Inferior parietal cortex (tissue), 1 donor: ENCODE measurements at regions not wholly inside any gene's neighbourhood (a gene's known extent, or its start where the extent isn't known, plus 50 kb on each side); places are given as distances from the start of the nearest gene placed in this dataset.

Source experiments
- DNase-seq: peaks from one replicate; pipeline ENCODE4 v3.0.0-alpha.2; 2016; ENCODE audit errors: extremely low spot score

DNA sequence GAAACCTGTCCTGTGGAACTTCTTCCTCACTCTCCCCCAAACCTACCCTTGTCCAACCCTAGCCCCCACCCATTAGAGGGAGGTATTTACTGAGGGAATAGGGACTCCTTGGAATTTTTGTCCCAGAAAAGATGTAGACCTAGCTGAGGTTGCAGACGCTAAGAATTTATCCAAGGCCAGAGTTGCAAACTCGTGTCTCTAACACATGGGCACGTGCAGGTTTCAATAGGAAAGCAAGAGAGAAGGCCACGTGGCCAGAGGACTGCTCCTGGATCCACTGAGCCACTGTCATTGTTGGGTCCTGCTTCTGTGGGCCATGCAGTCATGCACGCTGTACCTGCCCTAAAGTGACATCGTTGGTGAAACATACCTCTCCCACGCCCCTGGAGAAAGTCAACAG lies 243.4 kb upstream of the KCNG1 start:
- DNase-seq, result no peak

- no peak for DNase-seq
These were observed 242.5 kb upstream of the KCNG1 start for GRCh38 chr20:51265361-51265760.

DNA sequence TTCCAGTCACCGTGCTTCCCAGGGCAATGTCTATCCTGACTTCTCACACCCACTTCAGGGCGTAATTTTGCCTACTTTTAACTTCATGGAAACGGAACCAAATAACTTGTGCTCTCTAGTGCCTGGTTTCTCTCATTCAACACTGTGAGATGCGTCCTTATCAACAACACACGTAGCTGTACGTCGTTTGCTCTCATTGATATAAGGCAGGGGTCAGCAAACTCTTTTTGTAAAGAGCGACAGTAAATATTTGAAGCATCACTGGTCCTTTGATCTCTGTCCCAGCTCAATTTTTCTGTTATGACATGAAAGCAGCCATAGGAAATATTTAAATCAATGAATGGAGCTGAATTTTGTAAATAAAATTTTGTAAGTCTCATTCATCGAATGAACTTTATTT lies 239.3 kb upstream of the KCNG1 start:
- no peak for DNase-seq

DNA sequence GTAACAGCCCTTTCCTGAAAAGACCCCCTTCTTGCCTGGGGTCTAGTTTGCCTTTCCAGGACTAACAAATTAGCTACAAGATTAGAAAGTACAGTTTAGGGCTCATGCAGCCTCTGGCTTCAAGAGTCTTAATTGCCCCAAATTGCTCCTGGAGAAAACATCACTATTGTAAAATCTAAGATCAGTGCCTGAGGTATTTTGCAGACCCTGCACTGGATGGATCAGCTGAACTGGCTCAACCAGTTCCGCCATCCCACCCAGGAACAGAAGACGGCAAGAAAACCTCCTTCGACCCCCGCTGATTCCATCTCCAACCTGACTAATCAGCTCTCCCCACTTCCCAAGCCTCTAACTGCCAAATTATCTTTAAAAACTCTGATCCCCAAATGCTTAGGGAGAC lies 236.5 kb upstream of the KCNG1 start:
- no peak for DNase-seq

- DNase-seq, result no peak
These were observed 235.8 kb upstream of the KCNG1 start for GRCh38 chr20:51258582-51259165.

GRCh38 chr20:51255417-51255816 lies 232.5 kb upstream of the KCNG1 start:
- no peak for DNase-seq

DNA sequence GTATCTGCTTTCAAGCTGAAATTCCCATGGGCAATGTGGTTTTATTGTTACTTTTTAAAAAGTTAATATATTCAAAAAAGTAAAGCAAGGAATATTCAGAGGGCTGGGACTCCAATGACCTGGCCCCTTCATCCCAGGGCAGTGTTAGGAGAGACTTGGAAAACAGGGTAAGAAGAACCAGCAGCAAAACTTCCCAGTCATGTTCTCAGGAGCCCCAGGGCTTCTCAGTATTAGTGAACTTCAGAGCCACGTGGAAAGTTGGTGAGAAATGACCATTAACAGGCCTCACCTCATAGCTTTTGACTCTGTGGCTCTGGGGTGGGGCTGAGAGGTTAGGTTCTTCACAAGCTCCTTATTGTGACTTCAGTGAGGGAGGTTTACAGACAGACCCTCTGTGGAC lies 230.4 kb upstream of the KCNG1 start:
- no peak for DNase-seq

DNA sequence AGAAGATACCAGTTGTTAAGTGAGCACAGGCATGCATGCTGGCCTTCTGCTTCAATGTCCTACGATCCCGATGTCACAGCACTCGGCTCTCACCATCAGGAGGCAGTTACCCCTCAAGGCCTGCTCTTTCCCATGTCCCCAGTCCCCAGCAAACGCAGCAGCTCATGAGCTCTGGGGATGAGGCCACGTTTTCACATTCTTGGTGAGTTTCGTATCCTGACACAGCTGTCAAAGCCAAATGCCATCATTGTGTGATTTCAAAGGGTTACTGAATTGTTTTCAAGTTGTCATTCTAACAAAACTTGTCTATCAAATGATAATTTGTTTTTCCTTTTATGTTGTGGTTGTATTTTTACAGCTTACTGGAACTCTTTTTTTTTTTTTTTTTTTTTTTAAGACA lies 226.9 kb upstream of the KCNG1 start:
- DNase-seq, result no peak

DNA sequence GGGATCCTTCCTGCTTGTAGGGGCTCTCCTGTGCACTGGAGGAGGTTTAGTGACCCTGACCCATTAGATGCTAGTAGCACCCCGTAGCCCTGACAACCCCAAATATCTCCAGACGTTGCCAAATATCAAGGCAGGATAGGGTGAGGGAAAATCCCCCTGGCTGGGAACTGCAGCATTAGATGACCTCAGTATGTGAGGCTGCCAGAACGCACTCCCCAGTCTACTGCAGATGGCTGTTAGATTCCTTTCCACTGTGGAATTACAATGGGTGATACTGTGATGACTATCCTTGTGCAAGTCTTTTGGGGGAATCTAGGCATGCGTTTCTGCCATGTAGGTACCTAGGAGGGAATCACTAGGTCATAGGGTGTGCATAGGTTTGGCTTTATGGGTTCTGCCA lies 226.3 kb upstream of the KCNG1 start:
- no peak for DNase-seq

DNA sequence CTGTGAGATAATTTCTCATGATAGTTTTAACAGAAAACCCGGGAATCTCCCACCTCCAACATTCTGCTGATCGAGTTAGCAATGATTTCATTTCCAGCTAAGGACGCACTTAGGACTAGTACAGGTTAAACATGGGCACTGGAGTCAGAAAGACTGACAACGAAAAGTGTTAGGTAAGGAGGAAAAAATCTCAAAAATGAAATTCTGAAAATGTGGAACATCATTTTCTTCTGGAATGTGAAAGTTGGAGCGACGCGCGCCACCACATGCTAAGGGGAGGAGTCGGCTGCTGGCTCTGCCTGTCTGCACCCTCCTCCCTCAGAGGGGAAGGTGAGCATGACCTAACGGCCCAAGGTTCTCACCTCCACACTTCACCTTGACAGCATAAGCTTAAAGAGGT lies 221.6 kb upstream of the KCNG1 start:
- DNase-seq, result no peak

- DNase-seq, result no peak
These were observed 215.9 kb upstream of the KCNG1 start for GRCh38 chr20:51238675-51239305.

DNA sequence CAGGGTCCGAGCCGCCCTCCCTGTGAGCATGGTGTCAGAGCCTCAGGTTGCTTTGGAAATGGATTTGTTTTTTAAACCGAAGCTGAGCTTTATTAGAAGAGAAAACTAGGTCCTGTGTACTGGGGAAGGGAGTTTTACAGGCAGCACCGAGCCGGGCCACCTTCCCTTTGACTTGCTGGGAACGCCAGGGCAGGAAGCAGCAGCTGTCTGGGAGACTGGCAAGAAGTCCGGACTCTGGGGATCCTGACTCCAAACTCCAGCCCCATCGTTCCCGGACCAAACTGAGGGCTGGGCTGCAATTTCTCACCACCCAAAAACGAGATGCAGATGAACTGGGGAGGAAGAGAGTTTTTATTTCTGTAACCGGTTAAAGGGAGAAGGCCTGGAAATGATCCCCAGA lies 214.9 kb upstream of the KCNG1 start:
- DNase-seq, result no peak

GRCh38 chr20:51237278-51237677 lies 214.4 kb upstream of the KCNG1 start:
- DNase-seq, result no peak

DNA sequence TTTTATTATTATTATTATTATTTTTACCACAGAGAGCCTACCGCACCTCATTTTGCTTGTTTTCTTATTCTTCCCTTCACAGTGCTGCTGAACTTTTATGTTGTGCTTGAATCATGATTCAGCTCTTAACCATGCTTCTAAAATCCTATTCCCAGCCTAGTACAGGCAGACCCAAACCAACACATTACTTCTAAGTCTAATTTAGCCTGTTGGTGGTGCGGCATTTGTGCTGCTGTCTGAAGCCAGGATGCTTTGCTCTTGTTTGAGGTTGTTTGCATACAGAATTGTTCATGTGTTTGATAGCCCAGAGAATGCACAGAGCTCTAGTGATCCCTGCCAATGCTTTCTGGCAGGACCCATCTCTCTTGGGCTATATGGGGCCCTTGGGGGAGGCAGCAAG lies 213.5 kb upstream of the KCNG1 start:
- no peak for DNase-seq

DNA sequence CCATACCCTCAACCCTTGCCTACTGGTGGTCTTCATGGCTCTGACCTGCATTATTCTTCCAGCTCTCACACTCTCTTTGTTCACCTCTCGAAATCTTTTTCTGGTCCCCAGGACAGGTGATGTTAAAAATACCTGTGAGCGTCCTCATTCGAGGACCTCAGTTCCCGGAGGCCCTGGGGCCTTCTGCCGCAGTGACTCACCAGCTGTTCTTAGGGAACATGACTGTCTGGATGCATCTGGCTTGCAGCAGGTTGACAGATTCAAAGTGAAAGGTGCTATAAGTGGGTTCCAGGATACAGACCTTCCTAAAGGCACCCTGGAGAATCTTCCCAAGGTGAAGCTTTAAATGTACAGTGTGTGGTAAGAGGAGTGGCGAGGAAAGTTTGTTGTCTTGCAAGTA lies 210.4 kb upstream of the KCNG1 start:
- DNase-seq, result no peak

DNA sequence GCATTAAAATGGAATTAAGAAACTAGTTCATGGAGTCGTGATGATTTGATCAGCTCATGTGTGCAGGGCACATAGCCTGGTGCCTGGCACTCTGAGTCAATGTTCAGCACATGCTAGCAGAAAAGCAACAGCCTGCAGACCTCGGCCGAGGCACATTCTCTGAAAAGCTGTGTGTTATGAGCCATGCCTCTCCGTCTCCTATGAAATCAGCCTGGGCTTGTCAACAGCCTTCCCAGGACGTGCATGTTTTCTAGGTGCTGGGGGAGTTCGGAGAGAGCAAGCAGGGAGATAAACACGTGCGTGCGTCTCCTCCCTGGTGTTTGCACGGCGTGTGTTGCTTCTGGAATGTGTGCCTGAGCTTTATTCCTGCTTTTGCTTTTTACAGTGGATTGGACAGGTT lies 207.8 kb upstream of the KCNG1 start:
- no peak for DNase-seq

- no peak for DNase-seq
These were observed 205.9 kb upstream of the KCNG1 start for GRCh38 chr20:51228763-51229162.

DNA sequence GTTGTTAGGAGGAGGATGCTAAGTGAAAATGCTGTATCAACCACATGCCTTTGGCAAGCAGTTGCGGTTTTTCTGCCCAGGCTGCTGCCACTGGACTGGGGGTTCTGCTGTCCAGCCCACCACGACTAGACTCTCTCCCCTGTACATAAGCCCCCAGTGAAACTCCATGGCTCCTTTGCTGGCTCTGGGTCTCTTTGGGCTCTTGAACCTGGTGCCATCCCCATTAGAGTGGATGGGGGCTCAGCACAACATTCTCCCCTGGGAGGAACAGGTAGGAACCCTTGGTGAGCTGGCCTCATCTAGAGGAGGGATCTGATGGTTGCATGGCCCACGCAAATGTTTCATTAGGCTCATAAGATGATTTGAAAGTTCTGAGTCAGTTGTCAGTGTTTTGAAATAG lies 204.8 kb upstream of the KCNG1 start:
- no peak for DNase-seq

DNA sequence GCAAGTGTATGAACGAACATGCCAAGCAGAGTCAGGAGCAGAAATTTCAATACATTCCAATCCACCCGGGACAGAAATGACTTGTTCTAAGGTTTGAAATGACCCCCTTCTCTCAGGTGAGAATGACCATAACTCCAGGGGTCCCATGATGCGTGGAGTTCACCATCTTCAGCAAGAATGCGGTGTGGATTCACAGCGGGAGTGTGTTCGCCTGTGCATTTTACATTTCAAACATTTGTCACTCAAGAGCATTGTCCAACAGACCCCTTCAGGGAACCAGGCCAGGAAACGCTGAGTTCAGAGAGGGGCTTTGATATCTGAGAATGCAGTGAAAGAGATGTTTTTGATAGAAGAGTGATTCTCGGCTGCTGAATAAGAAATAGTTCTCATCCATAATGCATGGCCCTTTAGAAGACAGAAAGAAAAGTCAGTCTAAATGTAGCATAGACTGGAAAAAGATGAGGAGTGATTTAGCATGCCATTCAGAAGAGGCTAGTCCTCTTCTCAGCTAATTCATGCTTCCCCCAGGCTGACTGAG lies 200.3 kb upstream of the KCNG1 start:
- no peak for DNase-seq

GRCh38 chr20:51221791-51222408 lies 199.0 kb upstream of the KCNG1 start:
- no peak for DNase-seq

GRCh38 chr20:51221103-51221502 lies 198.2 kb upstream of the KCNG1 start:
- no peak for DNase-seq

- DNase-seq, result peak; percentile 15
These were observed 197.4 kb upstream of the KCNG1 start for GRCh38 chr20:51220293-51220706.

GRCh38 chr20:51219544-51219943 lies 196.6 kb upstream of the KCNG1 start:
- no peak for DNase-seq
